ENCODE measurements at regions not wholly inside any gene's neighbourhood (a gene's known extent, or its start where the extent isn't known, plus 50 kb on each side); places are given as distances from the start of the nearest gene placed in this dataset.
A peak's percentile ranks its signal among the peaks of the same experiment; 100 is the strongest.

DNA sequence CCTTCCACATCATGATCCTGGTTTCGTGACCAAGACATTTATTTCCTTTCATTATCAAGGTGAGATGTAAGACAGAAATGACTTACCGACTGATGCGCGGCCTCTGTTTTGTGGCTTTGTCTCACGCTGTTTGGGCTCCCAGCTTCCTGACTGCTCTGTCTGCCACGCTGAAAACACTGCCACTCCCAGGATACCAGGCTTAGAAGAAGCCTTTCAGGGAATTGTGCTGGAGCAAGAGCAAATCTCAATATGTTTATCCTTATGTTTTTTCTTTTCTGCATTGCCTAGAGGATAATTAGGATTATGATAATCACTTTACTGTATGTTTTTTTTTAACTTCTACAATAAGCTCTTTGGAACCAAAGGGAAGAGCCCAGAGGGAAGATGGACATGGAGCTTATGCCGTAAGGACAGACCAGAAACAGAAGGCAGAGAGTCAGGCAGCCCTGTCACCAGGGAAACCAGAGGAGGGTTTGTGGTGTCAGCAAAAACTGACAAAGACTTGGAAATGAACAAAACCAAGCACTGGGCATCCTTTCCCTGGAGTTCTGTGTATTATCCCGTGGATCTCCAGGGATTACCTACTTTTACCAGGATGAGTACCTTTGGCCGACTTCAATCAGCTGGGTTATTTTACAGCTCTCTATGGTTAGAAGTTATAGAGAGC, 68.2 kb upstream of the ISX start:
- peak; percentile 53 for DNase-seq (ENCODE audit: low spot score)

DNA sequence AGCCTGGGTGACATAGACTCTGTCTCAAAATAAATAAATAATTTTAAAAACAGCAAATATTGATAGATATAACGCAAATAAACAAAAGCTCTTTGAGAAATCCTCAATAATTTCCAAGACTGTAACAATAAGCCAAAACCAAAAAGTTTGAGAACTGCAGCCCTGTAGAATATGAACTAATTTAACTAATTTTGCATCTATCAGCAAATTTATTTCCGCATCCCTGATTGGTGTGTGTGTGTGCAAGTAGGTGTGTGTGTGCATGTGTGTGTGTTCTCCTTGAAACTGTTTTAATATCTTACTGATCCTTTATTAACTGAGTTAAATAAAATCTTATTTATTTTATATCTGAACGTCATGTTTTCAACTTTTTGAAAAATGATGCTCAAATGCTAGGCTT, 67.0 kb upstream of the ISX start:
- no peak for DNase-seq (ENCODE audit: low spot score)

DNA sequence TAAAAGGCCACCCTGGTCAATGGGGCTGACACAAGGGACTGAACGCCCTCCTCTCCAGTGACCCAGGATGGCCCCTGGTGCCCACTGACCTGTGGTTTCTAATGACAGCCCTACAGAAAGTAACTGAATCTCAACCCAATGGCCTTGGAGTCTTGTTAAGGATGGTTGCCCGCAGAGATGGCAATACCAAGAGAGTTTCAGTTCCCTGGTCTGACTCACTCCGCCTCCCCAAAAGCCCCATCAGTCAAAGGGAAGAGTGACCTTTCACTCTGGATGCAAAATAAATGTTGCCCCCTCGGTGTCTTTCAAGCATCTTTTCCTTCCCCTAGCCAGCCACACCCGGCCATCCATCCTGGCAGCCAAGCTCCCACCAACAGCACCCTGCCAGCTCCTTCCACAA, 57.7 kb upstream of the ISX start:
- no peak for DNase-seq (ENCODE audit: low spot score)

DNA sequence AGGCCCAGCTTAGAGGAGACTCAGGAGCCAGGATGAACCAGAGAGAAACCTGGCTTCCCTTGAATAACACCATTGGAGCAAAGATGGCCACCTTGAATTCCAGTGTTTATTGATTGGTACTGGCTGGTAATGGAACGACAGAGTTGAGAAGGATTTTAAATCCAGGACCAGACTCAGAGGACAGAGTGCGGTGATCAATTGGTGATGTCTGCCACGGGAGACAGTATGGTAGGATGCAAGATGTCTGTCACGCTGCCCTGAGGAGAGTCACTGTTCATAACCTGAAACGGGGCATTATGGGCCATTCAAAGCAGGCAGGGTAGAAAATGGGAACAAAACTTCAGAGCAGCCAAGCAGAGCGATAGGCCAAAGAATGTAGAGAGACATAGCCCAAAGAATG, 55.4 kb upstream of the ISX start:
- no peak for DNase-seq (ENCODE audit: low spot score)

DNA sequence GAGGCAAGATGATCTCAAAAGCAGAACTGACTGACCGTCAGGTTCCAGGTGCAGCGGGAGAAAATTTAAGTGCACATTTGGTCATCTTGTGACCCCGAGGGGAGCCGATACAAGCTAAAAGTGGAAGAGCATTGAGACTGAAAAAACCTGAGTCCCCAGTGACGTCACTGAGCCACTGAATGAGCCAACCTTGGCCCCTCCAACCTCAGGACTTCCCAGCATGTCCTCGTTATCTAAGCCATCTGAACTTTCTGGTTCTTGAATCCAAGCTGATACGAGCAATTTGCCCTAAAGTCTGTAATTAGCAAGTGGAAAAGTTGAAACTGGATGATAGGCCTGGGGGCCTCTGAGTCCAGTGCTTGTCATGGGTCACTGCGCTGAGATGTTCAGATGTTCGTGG, 51.1 kb upstream of the ISX start:
- no peak for DNase-seq (ENCODE audit: low spot score)

Data from D341Med (cell line).